ENCODE measurements at regions not wholly inside any gene's neighbourhood (a gene's known extent, or its start where the extent isn't known, plus 50 kb on each side); places are given as distances from the start of the nearest gene placed in this dataset.

DNA sequence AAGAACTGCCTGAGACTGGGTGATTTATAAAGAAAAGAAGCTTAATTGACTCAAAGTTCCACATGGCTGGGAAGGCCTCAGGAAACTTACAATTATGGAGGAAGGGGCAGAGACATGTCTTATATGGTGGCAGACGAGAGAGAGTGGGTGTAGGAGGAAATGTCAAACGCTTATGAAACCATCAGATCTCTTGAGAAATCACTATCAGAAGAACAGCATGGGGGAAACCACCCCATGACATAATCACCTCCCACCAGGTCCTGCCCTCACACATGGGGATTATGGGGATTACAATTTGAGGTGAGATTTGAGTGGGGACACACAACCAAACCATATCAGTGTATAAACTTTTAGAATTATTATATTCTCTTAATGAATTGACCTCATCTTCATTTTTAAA lies 335.9 kb upstream of the DPYD start:
- TF ChIP-seq, protein P1, sequence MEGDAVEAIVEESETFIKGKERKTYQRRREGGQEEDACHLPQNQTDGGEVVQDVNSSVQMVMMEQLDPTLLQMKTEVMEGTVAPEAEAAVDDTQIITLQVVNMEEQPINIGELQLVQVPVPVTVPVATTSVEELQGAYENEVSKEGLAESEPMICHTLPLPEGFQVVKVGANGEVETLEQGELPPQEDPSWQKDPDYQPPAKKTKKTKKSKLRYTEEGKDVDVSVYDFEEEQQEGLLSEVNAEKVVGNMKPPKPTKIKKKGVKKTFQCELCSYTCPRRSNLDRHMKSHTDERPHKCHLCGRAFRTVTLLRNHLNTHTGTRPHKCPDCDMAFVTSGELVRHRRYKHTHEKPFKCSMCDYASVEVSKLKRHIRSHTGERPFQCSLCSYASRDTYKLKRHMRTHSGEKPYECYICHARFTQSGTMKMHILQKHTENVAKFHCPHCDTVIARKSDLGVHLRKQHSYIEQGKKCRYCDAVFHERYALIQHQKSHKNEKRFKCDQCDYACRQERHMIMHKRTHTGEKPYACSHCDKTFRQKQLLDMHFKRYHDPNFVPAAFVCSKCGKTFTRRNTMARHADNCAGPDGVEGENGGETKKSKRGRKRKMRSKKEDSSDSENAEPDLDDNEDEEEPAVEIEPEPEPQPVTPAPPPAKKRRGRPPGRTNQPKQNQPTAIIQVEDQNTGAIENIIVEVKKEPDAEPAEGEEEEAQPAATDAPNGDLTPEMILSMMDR (conservative IDR thresholded peaks at IDR 0.05; ENCODE audit: low read depth, low read length), result no peak
- no peak for TF ChIP-seq EZH2 (IDR thresholded peaks at IDR 0.05; ENCODE audit: borderline replicate concordance, low read depth, low read length, poor library complexity, severe bottlenecking)

Measured in A673 (cell line).